ENCODE measurements at regions not wholly inside any gene's neighbourhood (a gene's known extent, or its start where the extent isn't known, plus 50 kb on each side); places are given as distances from the start of the nearest gene placed in this dataset.

GRCh38 chr4:89534356-89534755 lies 226.8 kb upstream of the GPRIN3 start:
- TF ChIP-seq POLR2A (IDR thresholded peaks at IDR 0.05) (no peak), CTCF (IDR thresholded peaks at IDR 0.05) (no peak), POLR2AphosphoS5 (IDR thresholded peaks at IDR 0.05) (no peak)
